Keratinocyte (primary cell): ENCODE measurements at regions not wholly inside any gene's neighbourhood (a gene's known extent, or its start where the extent isn't known, plus 50 kb on each side); places are given as distances from the start of the nearest gene placed in this dataset.

Source experiments
- EZH2 ChIP-seq: IDR thresholded peaks from one replicate; pipeline ENCODE4 v1.6.1; 2012; ENCODE audit warnings: inconsistent platforms, mild to moderate bottlenecking, low read length, moderate library complexity
- TF ChIP-seq, protein P1 (sequence below), 3 experiments: IDR thresholded peaks in 1 of 3; conservative IDR thresholded peaks in 1 of 3; optimal IDR thresholded peaks in 1 of 3; 2 replicates in 2 of 3; 3 replicates in 1 of 3; pipeline versions ENCODE3 to v1.5.1; 2011; ENCODE audit warnings: low read length in 3 of 3, mild to moderate bottlenecking in 3 of 3, moderate library complexity in 2 of 3, control low read depth in 1 of 3, inconsistent platforms in 1 of 3; ENCODE audit not compliant: insufficient read depth in 2 of 3; ENCODE audit errors: extremely low read depth in 1 of 3

DNA sequence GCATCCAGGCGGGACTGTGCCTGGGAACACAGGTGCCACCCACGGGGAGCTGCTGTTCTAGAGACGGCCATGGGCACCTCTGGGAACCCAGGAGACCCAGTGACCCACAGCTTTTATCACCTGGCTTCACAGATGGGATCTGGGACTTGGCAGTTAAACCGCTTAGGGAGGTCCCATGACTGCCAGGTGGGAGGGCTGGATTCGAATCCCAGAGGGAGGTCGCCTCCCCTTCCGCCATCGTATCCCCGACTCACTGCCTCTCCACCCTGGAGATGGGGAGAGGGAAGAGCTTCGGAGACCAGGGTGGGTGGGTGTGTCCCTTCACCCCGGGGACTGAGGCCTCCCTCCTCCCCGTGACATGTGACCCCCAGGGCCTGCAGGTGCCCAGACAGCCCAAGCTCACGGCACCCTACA is 169.4 kb downstream of the RTP5 start:
- TF ChIP-seq, protein P1, sequence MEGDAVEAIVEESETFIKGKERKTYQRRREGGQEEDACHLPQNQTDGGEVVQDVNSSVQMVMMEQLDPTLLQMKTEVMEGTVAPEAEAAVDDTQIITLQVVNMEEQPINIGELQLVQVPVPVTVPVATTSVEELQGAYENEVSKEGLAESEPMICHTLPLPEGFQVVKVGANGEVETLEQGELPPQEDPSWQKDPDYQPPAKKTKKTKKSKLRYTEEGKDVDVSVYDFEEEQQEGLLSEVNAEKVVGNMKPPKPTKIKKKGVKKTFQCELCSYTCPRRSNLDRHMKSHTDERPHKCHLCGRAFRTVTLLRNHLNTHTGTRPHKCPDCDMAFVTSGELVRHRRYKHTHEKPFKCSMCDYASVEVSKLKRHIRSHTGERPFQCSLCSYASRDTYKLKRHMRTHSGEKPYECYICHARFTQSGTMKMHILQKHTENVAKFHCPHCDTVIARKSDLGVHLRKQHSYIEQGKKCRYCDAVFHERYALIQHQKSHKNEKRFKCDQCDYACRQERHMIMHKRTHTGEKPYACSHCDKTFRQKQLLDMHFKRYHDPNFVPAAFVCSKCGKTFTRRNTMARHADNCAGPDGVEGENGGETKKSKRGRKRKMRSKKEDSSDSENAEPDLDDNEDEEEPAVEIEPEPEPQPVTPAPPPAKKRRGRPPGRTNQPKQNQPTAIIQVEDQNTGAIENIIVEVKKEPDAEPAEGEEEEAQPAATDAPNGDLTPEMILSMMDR (optimal IDR thresholded peaks at IDR 0.05 in 1 of 3, IDR thresholded peaks at IDR 0.05 in 1 of 3, conservative IDR thresholded peaks at IDR 0.05 in 1 of 3; ENCODE audit: extremely low read depth in 1 of 3, insufficient read depth in 2 of 3, low read length in 3 of 3): no peak
- TF ChIP-seq EZH2: no peak
